Kidney epithelial cell (primary cell): ENCODE measurements at regions not wholly inside any gene's neighbourhood (a gene's known extent, or its start where the extent isn't known, plus 50 kb on each side); places are given as distances from the start of the nearest gene placed in this dataset.

Experiments used
- DNase-seq: peaks from one replicate; pipeline ENCODE4 v3.0.0-alpha.2; 2010; ENCODE audit warnings: low read depth
- H3K27me3 ChIP-seq: 2 replicates; pipeline ENCODE4 v1.6.0; 2011; ENCODE audit warnings: low read length; ENCODE audit not compliant: control insufficient read depth, insufficient read depth
- H3K36me3 ChIP-seq: 2 replicates; pipeline ENCODE4 v1.5.1; 2011; ENCODE audit warnings: low read length; ENCODE audit not compliant: control insufficient read depth, insufficient read depth
- H3K4me3 ChIP-seq: 2 replicates; pipeline ENCODE4 v1.5.1; 2011; ENCODE audit warnings: low read depth, mild to moderate bottlenecking, control low read depth, low read length
- CTCF ChIP-seq: IDR thresholded peaks from 2 replicates; pipeline ENCODE4 v1.5.1; 2011; ENCODE audit warnings: mild to moderate bottlenecking, moderate library complexity, low read length, control low read depth, inconsistent platforms; ENCODE audit not compliant: insufficient read depth, poor library complexity, severe bottlenecking

GRCh38 chr2:8453904-8454302 is 228.0 kb upstream of the ID2 start:
- DNase-seq = no peak
- no peak for TF ChIP-seq CTCF
- Histone ChIP-seq H3K27me3 (peaks cover 12% of the 10 kb centered on the region), H3K4me3 (no peak overlapping the region), H3K36me3 (no peaks in the 10 kb centered on the region)

- DNase-seq = no peak
- H3K36me3 ChIP-seq = no peaks in the 10 kb centered on the region
- H3K27me3 ChIP-seq = peaks cover 12% of the 10 kb centered on the region
- H3K4me3 ChIP-seq = no peak overlapping the region
- TF ChIP-seq CTCF = no peak
These were observed 227.1 kb upstream of the ID2 start for GRCh38 chr2:8454797-8455196.

GRCh38 chr2:8455236-8456150 is 226.4 kb upstream of the ID2 start:
- Histone ChIP-seq H3K27me3 (peaks cover 12% of the 10 kb centered on the region), H3K4me3 (no peak overlapping the region), H3K36me3 (no peaks in the 10 kb centered on the region)
- no peak for DNase-seq
- TF ChIP-seq CTCF = no peak

GRCh38 chr2:8456151-8457091 is 225.4 kb upstream of the ID2 start:
- no peaks in the 10 kb centered on the region for H3K36me3 ChIP-seq
- peaks cover 12% of the 10 kb centered on the region for H3K27me3 ChIP-seq
- no peak for DNase-seq
- no peak overlapping the region for H3K4me3 ChIP-seq
- no peak for TF ChIP-seq CTCF

GRCh38 chr2:8457092-8457481 is 224.8 kb upstream of the ID2 start:
- no peak for TF ChIP-seq CTCF
- peak overlapping the region; percentile 23 for H3K4me3 ChIP-seq
- no peak for DNase-seq
- H3K27me3 ChIP-seq = peaks cover 12% of the 10 kb centered on the region
- H3K36me3 ChIP-seq = no peaks in the 10 kb centered on the region
